ACHN (cell line): ENCODE measurements at regions not wholly inside any gene's neighbourhood (a gene's known extent, or its start where the extent isn't known, plus 50 kb on each side); places are given as distances from the start of the nearest gene placed in this dataset.

Experiments used
- DNase-seq: peaks from one replicate; pipeline ENCODE4 v3.0.0-alpha.2; 2015
- in situ Hi-C: cut with HindIII; loops from 2 replicates; pipeline ENCODE4 v1.10.0; 2017; ENCODE audit warnings: low sequenced_read_pairs, low pct_ligation_motif_present, low pct_unique_long_range_greater_than_20kb

DNA sequence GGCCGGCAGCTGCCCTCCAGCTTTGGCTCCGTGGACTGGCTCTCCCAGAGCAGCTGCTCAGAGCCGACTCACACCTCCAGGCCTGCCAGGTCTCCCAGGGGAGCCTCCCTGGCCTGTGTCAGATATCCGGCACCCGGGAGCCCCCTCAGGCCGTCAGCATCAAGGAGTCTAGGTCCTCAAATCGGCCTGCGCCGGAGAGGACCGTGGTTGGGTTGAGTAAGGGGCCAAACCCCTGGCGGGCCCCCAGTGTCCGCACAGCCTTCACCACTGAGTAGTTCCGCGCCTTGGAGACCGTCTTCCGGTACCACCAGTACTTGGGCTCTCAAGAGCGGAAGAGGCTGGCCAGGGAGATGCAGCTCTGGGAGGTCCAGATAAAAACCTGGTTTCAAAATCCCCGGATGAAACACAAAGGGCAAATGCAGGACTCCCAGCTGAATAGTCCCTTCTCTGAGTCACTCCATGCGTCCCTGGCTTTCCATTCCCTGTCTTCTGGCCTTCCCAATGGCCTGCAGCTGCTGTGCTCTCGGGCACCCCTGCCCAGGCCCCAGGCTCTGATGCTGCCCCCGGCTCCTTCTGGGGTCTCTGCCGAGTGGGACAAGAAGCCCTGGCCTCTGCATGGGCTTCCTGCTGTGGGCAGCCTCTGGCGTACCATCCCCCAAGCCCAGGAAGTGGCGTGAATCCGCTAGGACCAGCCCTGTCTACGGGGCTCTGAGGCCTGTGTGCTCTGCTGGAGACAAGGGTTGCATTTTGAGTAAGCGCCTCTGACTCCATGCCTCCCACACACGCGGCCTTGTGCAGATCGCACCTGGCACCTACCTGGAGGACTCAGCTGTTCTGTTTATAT is 245.1 kb upstream of the ATXN7L3B start:
- in situ Hi-C loops = no loop called here
- no peak for DNase-seq

DNA sequence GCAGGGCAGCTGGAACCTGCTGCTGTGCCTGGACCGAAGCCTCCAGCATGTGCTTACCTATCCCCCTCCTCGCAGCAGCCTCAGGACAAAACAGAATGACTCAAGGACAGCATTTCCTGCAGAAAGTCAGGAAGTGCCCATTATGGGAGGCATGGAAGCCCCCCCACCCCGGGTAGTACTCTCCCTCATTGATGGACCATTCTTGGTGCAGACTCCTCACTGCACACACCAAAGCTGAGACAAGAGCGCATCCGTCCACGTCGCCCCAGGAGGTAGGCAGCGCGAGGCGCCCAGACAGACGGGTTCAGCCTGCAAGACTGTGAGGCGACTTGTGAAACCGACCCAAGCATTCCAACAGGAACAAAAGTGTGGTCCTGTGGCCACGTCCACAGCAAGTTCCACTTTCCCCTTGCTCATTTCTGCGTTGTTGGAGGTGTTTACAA is 243.9 kb upstream of the ATXN7L3B start:
- in situ Hi-C loops = no loop called here
- DNase-seq = no peak

DNA sequence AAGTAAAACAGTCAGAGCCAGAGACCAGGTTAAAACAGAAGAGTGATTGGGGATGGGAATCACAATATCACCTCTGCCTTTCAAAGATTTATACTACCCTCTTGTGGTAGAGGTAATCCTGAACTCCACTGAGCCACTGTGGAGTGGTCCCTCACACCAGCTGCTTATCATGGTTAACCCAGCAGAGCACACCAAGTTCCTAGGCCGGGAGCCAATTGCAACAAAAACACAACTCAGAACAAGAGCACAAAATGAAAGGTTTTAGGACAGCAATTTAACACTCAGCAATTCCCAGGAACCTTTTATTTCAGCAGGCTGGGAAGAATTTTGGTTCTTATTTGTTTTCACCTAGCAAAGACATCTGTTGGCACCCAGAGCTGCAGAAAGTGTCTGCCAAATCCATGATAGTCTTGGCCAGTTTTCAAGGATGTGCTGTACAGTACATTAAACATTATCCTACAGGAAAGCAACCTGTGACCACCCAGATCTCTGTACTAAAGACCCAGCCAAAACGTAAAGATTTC is 220.5 kb upstream of the ATXN7L3B start:
- in situ Hi-C loops = no loop called here
- DNase-seq = peak; percentile 49

DNA sequence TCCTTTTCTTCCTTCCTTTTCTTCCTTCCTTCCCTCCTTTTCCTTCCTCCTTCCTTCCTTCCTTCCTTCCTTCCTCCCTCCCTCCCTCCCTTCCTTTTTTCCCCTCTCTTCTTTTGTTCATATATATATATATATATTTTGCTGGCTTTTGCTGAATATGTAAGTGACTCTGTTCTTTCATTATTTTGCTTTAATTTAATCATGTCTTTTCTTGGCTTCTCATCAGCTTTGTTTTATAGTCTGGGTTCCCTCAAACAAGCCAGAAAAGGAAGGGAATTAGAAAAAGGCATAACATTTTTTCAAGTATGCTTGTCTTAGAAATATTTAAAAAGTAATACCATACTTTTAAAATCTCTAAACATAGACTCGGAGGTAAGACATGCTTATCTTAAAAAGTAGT is 219.9 kb upstream of the ATXN7L3B start:
- DNase-seq = no peak
- in situ Hi-C loops = no loop called here

DNA sequence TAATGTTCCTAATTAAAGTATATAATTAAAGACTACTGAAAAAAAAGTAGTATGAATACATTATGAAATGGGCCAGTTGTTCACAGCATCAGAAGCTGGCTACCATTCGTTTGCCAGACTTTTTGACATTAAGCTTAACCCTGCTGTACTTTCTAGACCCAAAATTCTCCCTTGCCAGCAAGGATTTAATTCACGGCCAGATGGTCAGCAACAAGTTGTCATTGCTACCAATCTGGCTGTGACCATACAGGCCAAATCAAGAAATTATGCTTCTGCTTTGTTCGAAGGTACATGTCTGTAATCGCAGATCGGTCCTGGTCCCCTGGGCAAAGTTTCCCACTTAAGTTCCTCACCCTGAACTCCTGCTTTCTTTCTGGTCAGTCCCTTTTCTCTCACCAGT is 217.7 kb upstream of the ATXN7L3B start:
- in situ Hi-C loops = no loop called here
- DNase-seq = no peak

DNA sequence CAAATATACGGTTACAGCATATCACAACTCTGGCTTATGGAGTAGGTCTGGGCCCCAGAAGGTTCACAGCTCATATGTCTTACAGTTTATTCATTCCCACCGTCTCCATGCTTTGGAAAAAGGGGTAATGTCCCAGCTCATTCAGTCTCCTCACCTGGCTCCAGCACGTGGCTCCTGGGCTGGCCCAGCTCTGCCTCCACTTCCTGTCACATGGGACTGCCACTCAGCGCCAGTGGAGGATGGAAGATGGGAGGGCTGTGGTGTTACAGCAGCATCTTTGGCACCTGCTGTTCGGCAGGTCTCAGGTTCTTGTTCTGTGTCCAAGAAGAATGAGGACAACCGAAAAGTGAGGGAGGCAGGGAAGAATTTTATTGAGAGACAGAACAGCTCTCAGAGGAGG is 216.3 kb upstream of the ATXN7L3B start:
- in situ Hi-C loops = no loop called here
- DNase-seq = no peak

DNA sequence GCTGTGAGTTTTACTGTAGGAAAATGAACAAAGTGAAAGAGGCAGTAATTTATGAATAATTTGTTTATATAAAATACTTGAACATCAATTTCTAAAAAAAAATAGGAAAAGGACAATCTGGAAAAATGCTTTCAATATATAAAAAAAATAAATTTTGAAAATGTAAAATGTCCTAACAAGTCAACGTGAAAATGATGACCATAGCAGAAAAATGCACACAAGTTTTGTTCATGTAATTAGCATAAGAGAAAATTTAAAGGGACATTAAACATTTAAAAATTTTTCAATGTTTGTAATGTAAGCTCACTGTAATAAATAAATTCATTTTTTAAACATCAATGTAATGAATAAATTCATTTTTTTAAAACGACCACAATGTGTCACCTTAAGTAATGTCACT is 214.8 kb upstream of the ATXN7L3B start:
- in situ Hi-C loops = no loop called here
- DNase-seq = no peak

DNA sequence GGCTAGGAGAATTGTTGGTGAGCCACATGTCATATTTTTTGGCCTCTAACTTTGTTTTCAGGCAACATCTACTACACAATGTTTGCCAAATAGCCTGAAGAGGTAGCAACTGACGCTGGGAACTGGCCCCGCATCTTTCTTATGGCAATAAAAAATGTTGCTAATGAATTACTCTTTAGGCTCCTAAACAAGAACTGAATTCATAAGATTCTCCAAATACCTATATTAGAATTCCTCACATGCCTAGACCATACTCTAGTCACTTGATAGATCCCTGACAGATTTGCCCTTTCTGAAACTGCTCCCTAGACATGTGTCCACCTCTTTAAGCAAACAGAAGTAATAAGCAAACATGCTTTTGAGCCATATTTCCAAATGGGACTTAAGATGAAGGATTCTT is 209.0 kb upstream of the ATXN7L3B start:
- in situ Hi-C loops = no loop called here

DNA sequence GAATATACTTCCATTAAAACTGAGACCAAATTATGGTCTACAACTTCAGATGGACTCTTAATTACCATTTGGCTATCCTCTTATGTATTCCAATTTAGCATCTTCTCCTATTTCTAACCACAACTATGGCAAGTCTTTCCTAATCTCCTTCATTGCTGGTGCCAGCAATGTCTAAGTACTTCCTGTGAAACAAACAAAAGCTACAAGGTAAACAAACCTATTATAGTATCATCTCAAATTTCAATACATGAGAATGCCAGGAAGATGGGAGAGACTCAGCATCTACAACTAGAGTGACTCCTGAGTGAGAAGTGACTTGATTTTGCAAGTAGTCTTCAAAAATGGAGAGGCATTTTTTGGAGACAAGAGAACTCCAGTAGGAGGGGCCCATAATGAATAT is 202.9 kb upstream of the ATXN7L3B start:
- DNase-seq = no peak
- in situ Hi-C loops = no loop called here

More for the DNA sequence above, 209.0 kb upstream of the ATXN7L3B start:
- peak; percentile 19 for DNase-seq

DNA sequence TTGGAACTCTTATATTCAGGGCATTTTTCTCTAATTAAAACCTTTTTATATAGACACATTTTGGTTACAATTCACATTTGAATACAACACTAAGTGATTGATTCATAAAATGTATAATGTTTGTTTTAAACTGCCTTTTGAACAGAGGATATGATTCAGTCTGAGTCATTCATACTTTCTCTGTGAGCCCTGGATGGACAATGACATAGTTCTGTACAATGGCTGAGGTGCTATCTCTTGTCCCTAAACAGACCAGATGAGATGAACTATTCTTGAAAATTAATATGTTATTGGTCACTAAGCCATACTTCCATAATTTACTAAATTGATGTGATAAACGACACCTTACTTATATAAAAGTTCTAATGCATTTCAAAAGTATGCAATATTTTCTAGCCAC is 199.7 kb upstream of the ATXN7L3B start:
- DNase-seq = peak; percentile 67
- in situ Hi-C loops = no loop called here

DNA sequence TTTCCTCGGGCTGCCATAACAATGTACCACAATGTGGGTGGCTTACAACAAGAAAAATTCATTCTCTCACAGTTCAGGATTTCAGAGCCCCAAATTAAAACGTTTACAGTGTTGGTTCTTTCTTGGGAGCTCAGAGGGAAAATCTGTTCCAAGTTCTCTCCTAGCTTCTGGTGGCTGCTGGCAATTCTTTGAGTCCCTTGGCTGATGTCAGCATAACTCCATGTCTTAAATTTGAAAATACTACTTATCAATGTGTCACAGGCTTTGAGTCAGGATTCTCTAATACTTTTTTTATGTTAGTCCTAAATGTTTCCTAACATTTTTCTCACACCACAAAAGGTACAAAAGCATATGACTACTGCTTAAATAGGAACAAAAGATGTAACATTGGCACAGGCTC is 198.4 kb upstream of the ATXN7L3B start:
- in situ Hi-C loops = no loop called here
- DNase-seq = no peak

DNA sequence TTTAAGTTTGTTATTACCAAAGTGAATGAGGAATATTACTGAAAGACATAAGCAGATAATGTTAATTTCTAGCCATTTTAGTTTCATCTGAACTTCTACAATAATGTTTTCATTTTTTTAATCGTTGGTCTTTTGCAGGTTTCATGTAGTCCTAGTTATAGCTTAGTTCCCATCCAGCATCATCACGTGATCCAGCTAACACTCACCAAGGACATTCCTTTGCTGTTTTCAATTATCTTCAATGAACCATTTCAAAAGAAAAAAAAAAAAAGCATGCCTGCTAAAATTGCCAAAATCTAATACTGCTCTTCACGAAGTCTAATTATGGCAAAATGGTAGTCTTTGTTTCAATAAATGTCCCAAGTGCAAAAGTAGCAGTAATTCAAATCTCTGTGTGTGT is 187.7 kb upstream of the ATXN7L3B start:
- in situ Hi-C loops = no loop called here
- no peak for DNase-seq

DNA sequence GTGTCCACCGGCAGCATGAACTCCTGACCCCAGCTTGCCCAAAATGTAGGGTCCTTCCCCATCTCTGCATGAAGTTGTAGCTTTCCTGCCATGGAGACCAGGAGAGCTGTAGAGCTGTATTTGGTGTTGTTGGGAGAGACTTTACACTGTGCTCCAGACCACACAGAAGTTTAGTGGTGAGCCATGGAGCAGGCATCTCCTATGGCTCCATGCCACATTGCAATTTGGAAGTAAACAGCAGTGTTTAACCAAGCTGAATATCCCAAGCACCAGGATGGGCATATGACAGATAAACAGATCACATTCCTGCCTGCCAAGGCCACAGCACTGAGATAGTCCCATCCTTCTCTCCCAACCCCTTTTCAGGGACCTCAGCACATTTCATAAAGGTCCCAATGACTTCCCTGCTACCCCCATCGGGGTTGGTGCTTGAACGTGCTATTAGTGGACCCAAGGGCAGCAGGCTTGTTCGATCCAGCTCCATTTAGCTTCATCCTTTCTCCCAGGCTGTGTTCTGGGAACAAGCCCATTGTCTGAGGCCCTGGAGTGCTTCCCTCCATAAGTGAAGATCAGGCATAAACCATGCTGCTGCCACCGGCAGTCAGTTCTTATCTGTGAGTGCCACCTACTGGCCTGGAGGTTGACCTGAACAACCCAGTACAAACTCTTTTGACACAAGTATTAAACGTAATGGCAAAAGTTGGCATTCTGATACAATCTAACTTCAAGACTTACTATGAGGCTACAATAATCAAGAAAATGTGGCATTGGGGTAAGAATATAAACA is 172.3 kb upstream of the ATXN7L3B start:
- in situ Hi-C loops = no loop called here
- peak; percentile 74 for DNase-seq

DNA sequence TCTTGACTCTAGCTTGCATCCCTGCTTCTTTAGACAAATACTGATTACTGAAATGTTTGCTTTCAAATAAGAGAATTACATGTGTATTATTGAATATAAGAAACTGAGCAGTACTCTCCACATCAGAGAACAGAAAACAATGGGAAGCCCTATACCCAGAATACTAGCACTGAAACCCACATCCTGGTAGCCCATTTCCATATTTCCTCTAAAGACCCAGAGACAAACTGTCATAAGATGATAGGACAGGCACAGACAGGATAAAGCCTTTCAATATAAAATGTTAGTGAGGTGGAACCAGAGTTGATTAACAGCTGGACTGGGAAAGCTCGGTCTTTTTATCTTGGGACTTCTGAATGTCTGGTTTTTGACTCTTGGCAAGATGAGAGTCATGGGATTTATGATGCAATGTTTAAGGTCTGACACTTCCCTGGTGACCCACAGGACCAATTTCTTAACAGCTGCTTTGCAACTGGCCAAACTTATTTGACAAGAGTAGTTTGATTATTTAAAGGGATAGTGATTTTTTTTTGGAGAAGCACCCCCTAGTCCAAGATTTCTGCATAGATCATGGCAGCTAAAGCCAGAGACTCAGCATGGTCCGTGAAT is 166.9 kb upstream of the ATXN7L3B start:
- in situ Hi-C loops = no loop called here
- DNase-seq = no peak

DNA sequence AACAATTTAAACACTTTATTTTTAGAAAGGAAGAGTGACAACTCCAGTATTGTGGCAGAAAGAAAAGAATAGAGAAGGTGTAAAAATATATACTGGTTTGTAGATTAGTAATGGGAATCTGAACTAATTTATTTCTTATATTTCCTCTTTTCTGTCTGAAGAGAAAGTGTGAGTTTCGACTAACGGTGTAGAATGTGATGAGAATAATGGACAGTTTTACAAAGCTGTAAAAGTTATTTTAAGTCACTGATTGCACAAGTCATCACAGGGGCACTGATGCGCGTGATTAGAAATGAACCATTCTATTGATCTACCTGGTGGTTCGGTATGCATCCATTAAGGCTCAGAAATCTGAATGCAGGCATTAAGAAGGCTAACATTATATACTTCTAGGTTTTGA is 158.5 kb upstream of the ATXN7L3B start:
- in situ Hi-C loops = no loop called here
- DNase-seq = no peak

DNA sequence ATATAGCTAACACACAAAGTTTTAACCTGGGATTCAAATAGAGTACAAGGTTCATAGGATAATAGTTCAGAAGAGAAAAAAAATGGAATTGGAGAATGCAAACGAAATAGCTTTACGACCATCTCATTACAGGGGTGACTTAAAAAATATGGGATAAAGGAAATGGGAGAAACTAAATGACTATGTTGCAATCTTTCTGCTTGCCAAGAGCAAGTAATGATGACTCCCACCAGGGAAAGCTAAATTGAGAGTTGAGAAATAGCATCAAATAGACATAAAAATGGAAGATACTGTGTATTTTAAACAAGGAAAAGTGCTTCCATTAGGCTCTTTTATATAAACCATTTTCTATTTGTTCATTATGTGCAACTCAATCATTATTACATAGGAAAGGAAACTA is 155.7 kb upstream of the ATXN7L3B start:
- in situ Hi-C loops = no loop called here
- no peak for DNase-seq

DNA sequence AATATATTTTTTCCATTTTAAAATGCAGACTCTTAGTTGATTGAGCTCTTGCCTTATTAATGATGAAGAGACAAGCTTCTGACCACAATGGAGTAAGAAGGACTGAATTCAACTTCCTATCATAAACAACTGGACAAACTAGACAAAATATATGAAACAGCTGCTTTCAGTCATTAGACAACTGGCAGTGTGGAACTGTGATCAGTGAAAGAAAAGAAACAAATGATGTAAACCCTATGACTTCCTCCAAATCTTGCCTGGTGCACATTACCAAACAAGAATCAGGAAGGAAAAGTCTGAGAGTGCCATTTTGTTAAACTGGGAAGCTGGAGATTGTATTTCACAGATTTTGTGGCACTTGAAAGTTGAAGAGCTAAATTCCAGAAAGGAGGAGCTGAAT is 154.7 kb upstream of the ATXN7L3B start:
- no peak for DNase-seq
- in situ Hi-C loops = no loop called here

DNA sequence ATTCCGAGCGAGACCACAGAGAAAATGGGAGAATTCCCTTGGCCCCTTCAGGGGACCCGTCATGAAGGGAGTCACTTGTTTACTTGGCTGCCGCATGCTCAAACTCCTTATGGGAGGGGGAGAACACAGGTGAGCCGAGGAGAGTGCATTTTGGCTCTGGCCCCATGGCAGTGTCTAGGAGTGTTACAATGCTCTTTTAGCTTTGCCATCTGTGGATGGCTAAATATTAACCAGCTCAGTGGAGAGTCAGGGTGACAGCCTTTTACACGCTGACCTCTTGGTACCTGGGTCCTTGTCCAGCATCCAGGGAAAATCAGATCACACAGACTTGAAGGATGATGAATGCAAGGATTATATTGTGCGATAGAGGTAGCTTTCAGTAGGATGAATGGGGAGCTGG is 146.4 kb upstream of the ATXN7L3B start:
- in situ Hi-C loops = no loop called here
- no peak for DNase-seq

DNA sequence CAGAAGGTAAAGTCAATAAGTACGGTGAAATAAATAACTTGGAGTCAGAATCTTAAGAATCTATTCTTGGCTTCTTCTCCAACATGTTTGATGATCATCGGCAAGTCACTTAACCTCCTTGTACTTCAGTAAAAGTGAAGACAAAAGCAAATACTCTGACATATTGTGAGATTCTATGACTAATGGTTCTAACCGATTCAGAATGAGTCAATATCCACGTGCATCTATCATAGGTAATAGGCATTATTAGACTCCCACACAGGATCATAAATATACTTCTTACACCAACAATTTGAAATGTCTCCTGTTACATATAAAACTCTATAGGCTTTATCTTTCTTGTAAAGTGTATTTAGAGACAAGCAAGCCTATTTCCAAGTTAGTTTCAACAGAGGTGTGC is 144.4 kb upstream of the ATXN7L3B start:
- in situ Hi-C loops = no loop called here
- DNase-seq = no peak
